Panc1 (cell line): ENCODE measurements at regions not wholly inside any gene's neighbourhood (a gene's known extent, or its start where the extent isn't known, plus 50 kb on each side); places are given as distances from the start of the nearest gene placed in this dataset.

ENCODE experiments used
- ATAC-seq: fragments of 200-7000 bp; cut with Tn5 transposase; 2 replicates; pipeline ENCODE4 v1.9.1; 2020; ENCODE audit warnings: mild to moderate bottlenecking, moderate library complexity
- BruUV-seq: library from RNA; stranded (reverse); fragments of 400-500 nt; replicated peaks from 2 replicates; lab custom pipeline; 2021; lab: Mats Ljungman, UMichigan
- CTCF ChIA-PET: fragments of 300-600 bp; sonication (Branson Sonifier 250); formaldehyde crosslinking; loops from one replicate; lab custom pipeline; 2022; ENCODE audit warnings: antibody characterized with exemption; lab: Charles Lee
- POLR2A ChIA-PET: fragments of 300-600 bp; sonication (Branson Sonifier 250); formaldehyde crosslinking; loops from one replicate; lab custom pipeline; 2022; ENCODE audit warnings: antibody characterized with exemption; lab: Charles Lee
- DNase-seq: peaks from one replicate; pipeline ENCODE4 v3.0.0-alpha.2; 2010; ENCODE audit warnings: low read depth, low spot score
- H3K27ac ChIP-seq: 2 replicates; pipeline ENCODE4 v1.5.1; 2011; ENCODE audit warnings: mild to moderate bottlenecking, low read length, inconsistent platforms
- H3K27me3 ChIP-seq: fragments of 200-500 bp; sonication (Bioruptor generic); 2 replicates; pipeline ENCODE4 v1.6.0; 2014; ENCODE audit warnings: low read length, inconsistent platforms; ENCODE audit not compliant: control insufficient read depth, insufficient read depth
- H3K36me3 ChIP-seq: fragments of 200-500 bp; sonication (Bioruptor generic); 2 replicates; pipeline ENCODE4 v1.5.1; 2014; ENCODE audit warnings: inconsistent platforms, mild to moderate bottlenecking, low read length, moderate library complexity; ENCODE audit not compliant: control insufficient read depth, insufficient read depth
- H3K4me1 ChIP-seq: 2 replicates; pipeline ENCODE4 v1.5.1; 2011; ENCODE audit warnings: inconsistent platforms, mild to moderate bottlenecking, low read length, moderate library complexity; ENCODE audit not compliant: control insufficient read depth, insufficient read depth
- H3K4me3 ChIP-seq, 2 experiments: 2 replicates each; pipeline ENCODE4 v1.5.1; 2011 to 2012; ENCODE audit warnings: low read depth in 2 of 2, low read length in 2 of 2, mild to moderate bottlenecking in 2 of 2, inconsistent platforms in 1 of 2, moderate library complexity in 1 of 2
- H3K9me3 ChIP-seq: fragments of 200-500 bp; sonication (Bioruptor generic); 2 replicates; pipeline ENCODE4 v1.5.1; 2014; ENCODE audit warnings: low read depth, mild to moderate bottlenecking, inconsistent platforms, low read length, moderate library complexity; ENCODE audit not compliant: control insufficient read depth, insufficient read depth
- POLR2AphosphoS5 ChIP-seq: IDR thresholded peaks from 2 replicates; pipeline ENCODE4 v1.6.1; 2012; ENCODE audit warnings: mild to moderate bottlenecking, low read depth, low read length, moderate library complexity
- REST ChIP-seq, 2 experiments: IDR thresholded peaks; 2 replicates each; pipeline ENCODE4 v1.6.1; 2011 to 2012; ENCODE audit warnings: low read depth in 2 of 2, control low read depth in 1 of 2, low read length in 1 of 2, mild to moderate bottlenecking in 1 of 2, moderate library complexity in 1 of 2; ENCODE audit not compliant: insufficient read depth in 1 of 2
- SIN3A ChIP-seq: IDR thresholded peaks from 2 replicates; pipeline ENCODE4 v1.6.1; 2012; ENCODE audit warnings: low read depth, mild to moderate bottlenecking, low read length, moderate library complexity, borderline replicate concordance; ENCODE audit not compliant: insufficient read depth
- TCF7L2 ChIP-seq: IDR thresholded peaks from 2 replicates; pipeline ENCODE4 v1.6.1; 2011; ENCODE audit warnings: mild to moderate bottlenecking, low read depth, low read length, inconsistent platforms
- in situ Hi-C: cut with HindIII; loops from 2 replicates; pipeline ENCODE4 v1.10.0; 2016; ENCODE audit warnings: low sequenced_read_pairs, low pct_unique_long_range_greater_than_20kb
- intact Hi-C: fragments of 100-400 bp; cut with micrococcal nuclease; formaldehyde crosslinking; loops from one replicate; pipeline ENCODE4 v1.10.0; 2022; ENCODE audit not compliant: unreplicated experiment
- TF ChIP-seq, protein P1 (sequence below): fragments of 450-650 bp; IDR thresholded peaks from 2 replicates; pipeline ENCODE4 v1.5.1; 2017; ENCODE audit warnings: mild to moderate bottlenecking

DNA sequence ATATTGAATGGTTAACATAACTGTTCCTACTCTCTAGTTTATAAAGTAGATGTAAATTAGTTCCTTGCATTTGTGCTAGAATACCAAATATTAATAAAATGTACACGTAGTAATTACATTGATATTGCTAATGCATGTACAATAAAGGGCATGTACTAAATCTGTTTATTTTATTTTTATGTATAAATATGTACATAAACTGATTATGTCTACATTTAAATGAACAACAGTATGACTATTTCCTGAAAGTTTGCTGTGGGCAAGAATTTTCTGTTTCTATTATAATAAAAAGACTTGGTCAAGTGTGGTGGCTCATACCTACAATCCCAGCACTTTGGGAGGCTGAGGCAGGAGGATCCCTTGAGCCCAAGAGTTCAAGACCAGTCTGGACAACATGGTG lies 257.2 kb upstream of the FOXN3 start:
- TF ChIP-seq SIN3A = no peak
- no peak for TF ChIP-seq REST (IDR thresholded peaks at IDR 0.05; ENCODE audit: insufficient read depth in 1 of 2, low read depth in 2 of 2, low read length in 1 of 2)
- TF ChIP-seq, protein P1, sequence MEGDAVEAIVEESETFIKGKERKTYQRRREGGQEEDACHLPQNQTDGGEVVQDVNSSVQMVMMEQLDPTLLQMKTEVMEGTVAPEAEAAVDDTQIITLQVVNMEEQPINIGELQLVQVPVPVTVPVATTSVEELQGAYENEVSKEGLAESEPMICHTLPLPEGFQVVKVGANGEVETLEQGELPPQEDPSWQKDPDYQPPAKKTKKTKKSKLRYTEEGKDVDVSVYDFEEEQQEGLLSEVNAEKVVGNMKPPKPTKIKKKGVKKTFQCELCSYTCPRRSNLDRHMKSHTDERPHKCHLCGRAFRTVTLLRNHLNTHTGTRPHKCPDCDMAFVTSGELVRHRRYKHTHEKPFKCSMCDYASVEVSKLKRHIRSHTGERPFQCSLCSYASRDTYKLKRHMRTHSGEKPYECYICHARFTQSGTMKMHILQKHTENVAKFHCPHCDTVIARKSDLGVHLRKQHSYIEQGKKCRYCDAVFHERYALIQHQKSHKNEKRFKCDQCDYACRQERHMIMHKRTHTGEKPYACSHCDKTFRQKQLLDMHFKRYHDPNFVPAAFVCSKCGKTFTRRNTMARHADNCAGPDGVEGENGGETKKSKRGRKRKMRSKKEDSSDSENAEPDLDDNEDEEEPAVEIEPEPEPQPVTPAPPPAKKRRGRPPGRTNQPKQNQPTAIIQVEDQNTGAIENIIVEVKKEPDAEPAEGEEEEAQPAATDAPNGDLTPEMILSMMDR = no peak
- no peak for TF ChIP-seq TCF7L2
- TF ChIP-seq POLR2AphosphoS5 = no peak
- Histone ChIP-seq H3K4me1 (no peaks in the 10 kb centered on the region), H3K9me3 (no peaks in the 10 kb centered on the region), H3K4me3 (no peak overlapping the region), H3K27ac (no peak overlapping the region), H3K27me3 (no peaks in the 10 kb centered on the region), H3K36me3 (no peaks in the 10 kb centered on the region)
- ChIA-PET CTCF (no interaction called here), POLR2A (no interaction called here)
- DNase-seq (no peak), ATAC-seq (no peak)
- intact Hi-C loops (no loop called here), in situ Hi-C loops (no loop called here)
- no TSS peak for BruUV-seq

GRCh38 chr14:89673512-89674225 lies 256.6 kb upstream of the FOXN3 start:
- no peaks in the 10 kb centered on the region for H3K4me1 ChIP-seq
- ATAC-seq (no peak), DNase-seq (no peak)
- no TSS peak for BruUV-seq
- ChIA-PET POLR2A (no interaction called here), CTCF (no interaction called here)
- intact Hi-C loops = no loop called here
- no peak overlapping the region for H3K4me3 ChIP-seq
- no peaks in the 10 kb centered on the region for H3K27me3 ChIP-seq
- in situ Hi-C loops = no loop called here
- no peak overlapping the region for H3K27ac ChIP-seq
- H3K9me3 ChIP-seq = no peaks in the 10 kb centered on the region
- no peak for TF ChIP-seq REST (IDR thresholded peaks at IDR 0.05; ENCODE audit: insufficient read depth in 1 of 2, low read depth in 2 of 2, low read length in 1 of 2)
- TF ChIP-seq, protein P1 = no peak
- no peak for TF ChIP-seq SIN3A
- no peak for TF ChIP-seq POLR2AphosphoS5
- TF ChIP-seq TCF7L2 = no peak
- H3K36me3 ChIP-seq = no peaks in the 10 kb centered on the region
